ENCODE measurements at regions not wholly inside any gene's neighbourhood (a gene's known extent, or its start where the extent isn't known, plus 50 kb on each side); places are given as distances from the start of the nearest gene placed in this dataset.
A peak's percentile ranks its signal among the peaks of the same experiment; 100 is the strongest.
"Not testable (repeated sequence)": the region's sequence is repeated elsewhere in the genome, so short reads cannot be mapped to it uniquely, and the experiment has no call there.

- DNase-seq = peak; percentile 71
Observed at GRCh38 chr6:26234421-26235301, 130.3 kb upstream of the BTN3A2 start.

GRCh38 chr6:26235302-26235670, 129.7 kb upstream of the BTN3A2 start:
- no peak for DNase-seq

GRCh38 chr6:26239415-26239814, 125.6 kb upstream of the BTN3A2 start:
- not testable (repeated sequence) for DNase-seq

- DNase-seq = peak; percentile 83
Observed at GRCh38 chr6:26240157-26241032, 124.6 kb upstream of the BTN3A2 start.

GRCh38 chr6:26241033-26241895, 123.7 kb upstream of the BTN3A2 start:
- peak; percentile 28 for DNase-seq

GRCh38 chr6:26243132-26243531, 121.9 kb upstream of the BTN3A2 start:
- no peak for DNase-seq

- no peak for DNase-seq
Observed at GRCh38 chr6:26243752-26244151, 121.2 kb upstream of the BTN3A2 start.

- no peak for DNase-seq
Observed at GRCh38 chr6:26246058-26246457, 118.9 kb upstream of the BTN3A2 start.

GRCh38 chr6:26246553-26246952, 118.4 kb upstream of the BTN3A2 start:
- DNase-seq = no peak

- DNase-seq = peak; percentile 68
Observed at GRCh38 chr6:26249707-26249956, 115.4 kb upstream of the BTN3A2 start.

- DNase-seq = peak; percentile 82
Observed at GRCh38 chr6:26249957-26250697, 114.9 kb upstream of the BTN3A2 start.

GRCh38 chr6:26250698-26251044, 114.3 kb upstream of the BTN3A2 start:
- DNase-seq = no peak

- peak; percentile 80 for DNase-seq
Observed at GRCh38 chr6:26251354-26252076, 113.5 kb upstream of the BTN3A2 start.

- DNase-seq = no peak
Observed at GRCh38 chr6:26252077-26252472, 112.9 kb upstream of the BTN3A2 start.

- no peak for DNase-seq
Observed at GRCh38 chr6:26254724-26255123, 110.3 kb upstream of the BTN3A2 start.

- no peak for DNase-seq
Observed at GRCh38 chr6:26257272-26257671, 107.7 kb upstream of the BTN3A2 start.

GRCh38 chr6:26258212-26258977, 106.6 kb upstream of the BTN3A2 start:
- no peak for DNase-seq

- no peak for DNase-seq
Observed at GRCh38 chr6:26260110-26260637, 104.8 kb upstream of the BTN3A2 start.

GRCh38 chr6:26260725-26261490, 104.1 kb upstream of the BTN3A2 start:
- no peak for DNase-seq

- DNase-seq = no peak
Observed at GRCh38 chr6:26264547-26264946, 100.5 kb upstream of the BTN3A2 start.

All from NK-92 treated with Interleukin-12 subunit alpha and Interleukin-12 subunit beta, amount 100 ng/mL, for 24 hours (cell line).